Glutamatergic neuron (in vitro differentiated cells): ENCODE measurements at regions not wholly inside any gene's neighbourhood (a gene's known extent, or its start where the extent isn't known, plus 50 kb on each side); places are given as distances from the start of the nearest gene placed in this dataset.
A peak's percentile ranks its signal among the peaks of the same experiment; 100 is the strongest.

Experiments used
- DNase-seq: peaks from one replicate; pipeline ENCODE4 v3.0.0; 2022
- H3K27ac Mint-ChIP-seq: one replicate; pipeline ENCODE4 v1.8.0; 2020; ENCODE audit warnings: mild to moderate bottlenecking, mixed read lengths, inconsistent platforms; ENCODE audit not compliant: unreplicated experiment
- H3K27me3 Mint-ChIP-seq: one replicate; pipeline ENCODE4 v1.8.0; 2020; ENCODE audit warnings: mild to moderate bottlenecking, moderate library complexity, mixed read lengths, inconsistent platforms; ENCODE audit not compliant: unreplicated experiment
- H3K36me3 Mint-ChIP-seq: one replicate; pipeline ENCODE4 v1.8.0; 2020; ENCODE audit warnings: mild to moderate bottlenecking, mixed read lengths, inconsistent platforms; ENCODE audit not compliant: unreplicated experiment
- H3K4me1 Mint-ChIP-seq: one replicate; pipeline ENCODE4 v1.8.0; 2020; ENCODE audit warnings: mild to moderate bottlenecking, low read depth, mixed read lengths, inconsistent platforms; ENCODE audit not compliant: unreplicated experiment
- H3K4me3 Mint-ChIP-seq: one replicate; pipeline ENCODE4 v1.8.0; 2020; ENCODE audit warnings: mild to moderate bottlenecking, mixed read lengths, inconsistent platforms; ENCODE audit not compliant: unreplicated experiment
- H3K9me3 Mint-ChIP-seq: one replicate; pipeline ENCODE4 v1.8.0; 2020; ENCODE audit warnings: mild to moderate bottlenecking, moderate library complexity, mixed read lengths, inconsistent platforms; ENCODE audit not compliant: unreplicated experiment
- CTCF ChIP-seq: fragments of 200-600 bp; sonication (generic); IDR thresholded peaks from one replicate; pipeline ENCODE4 v1.5.0; 2021; ENCODE audit not compliant: partially characterized antibody, unreplicated experiment

GRCh38 chrX:118183606-118184005, 67.0 kb upstream of the KLHL13 start:
- Mint-ChIP-seq H3K4me3 (no peak overlapping the region), H3K9me3 (no peaks in the 10 kb centered on the region), H3K36me3 (no peaks in the 10 kb centered on the region), H3K4me1 (peaks cover 6% of the 10 kb centered on the region), H3K27me3 (no peaks in the 10 kb centered on the region), H3K27ac (no peak overlapping the region)
- no peak for DNase-seq
- peak; percentile 16 for TF ChIP-seq CTCF

- H3K36me3 Mint-ChIP-seq, result no peaks in the 10 kb centered on the region
- H3K27ac Mint-ChIP-seq, result no peak overlapping the region
- H3K4me3 Mint-ChIP-seq, result no peak overlapping the region
- peaks cover 3% of the 10 kb centered on the region for H3K27me3 Mint-ChIP-seq
- TF ChIP-seq CTCF, result no peak
- H3K4me1 Mint-ChIP-seq, result peaks cover 10% of the 10 kb centered on the region
- H3K9me3 Mint-ChIP-seq, result no peaks in the 10 kb centered on the region
- no peak for DNase-seq
These were observed 70.5 kb upstream of the KLHL13 start for GRCh38 chrX:118187100-118187499.

GRCh38 chrX:118189000-118189399, 72.4 kb upstream of the KLHL13 start:
- no peak for DNase-seq
- no peak overlapping the region for H3K4me3 Mint-ChIP-seq

GRCh38 chrX:118189628-118190027, 73.0 kb upstream of the KLHL13 start:
- H3K27ac Mint-ChIP-seq, result peak overlapping the region; percentile 67

More at GRCh38 chrX:118189000-118189399, 72.4 kb upstream of the KLHL13 start:
- Mint-ChIP-seq H3K9me3 (no peaks in the 10 kb centered on the region), H3K27ac (peak overlapping the region; percentile 67), H3K27me3 (peaks cover 3% of the 10 kb centered on the region), H3K36me3 (no peaks in the 10 kb centered on the region), H3K4me1 (peaks cover 10% of the 10 kb centered on the region)
- TF ChIP-seq CTCF, result no peak

GRCh38 chrX:118197730-118198129, 81.1 kb upstream of the KLHL13 start:
- no peak for DNase-seq
- Mint-ChIP-seq H3K9me3 (no peaks in the 10 kb centered on the region), H3K36me3 (no peaks in the 10 kb centered on the region), H3K27me3 (no peaks in the 10 kb centered on the region), H3K27ac (no peak overlapping the region), H3K4me3 (no peak overlapping the region), H3K4me1 (no peaks in the 10 kb centered on the region)
- no peak for TF ChIP-seq CTCF

More at GRCh38 chrX:118189628-118190027, 73.0 kb upstream of the KLHL13 start:
- no peak for TF ChIP-seq CTCF
- Mint-ChIP-seq H3K9me3 (no peaks in the 10 kb centered on the region), H3K27me3 (peaks cover 3% of the 10 kb centered on the region), H3K4me1 (peaks cover 10% of the 10 kb centered on the region), H3K4me3 (peak overlapping the region; percentile 59), H3K36me3 (no peaks in the 10 kb centered on the region)
- DNase-seq, result peak; percentile 15
